ENCODE measurements at regions not wholly inside any gene's neighbourhood (a gene's known extent, or its start where the extent isn't known, plus 50 kb on each side); places are given as distances from the start of the nearest gene placed in this dataset.
"Not testable (repeated sequence)": the region's sequence is repeated elsewhere in the genome, so short reads cannot be mapped to it uniquely, and the experiment has no call there.

DNA sequence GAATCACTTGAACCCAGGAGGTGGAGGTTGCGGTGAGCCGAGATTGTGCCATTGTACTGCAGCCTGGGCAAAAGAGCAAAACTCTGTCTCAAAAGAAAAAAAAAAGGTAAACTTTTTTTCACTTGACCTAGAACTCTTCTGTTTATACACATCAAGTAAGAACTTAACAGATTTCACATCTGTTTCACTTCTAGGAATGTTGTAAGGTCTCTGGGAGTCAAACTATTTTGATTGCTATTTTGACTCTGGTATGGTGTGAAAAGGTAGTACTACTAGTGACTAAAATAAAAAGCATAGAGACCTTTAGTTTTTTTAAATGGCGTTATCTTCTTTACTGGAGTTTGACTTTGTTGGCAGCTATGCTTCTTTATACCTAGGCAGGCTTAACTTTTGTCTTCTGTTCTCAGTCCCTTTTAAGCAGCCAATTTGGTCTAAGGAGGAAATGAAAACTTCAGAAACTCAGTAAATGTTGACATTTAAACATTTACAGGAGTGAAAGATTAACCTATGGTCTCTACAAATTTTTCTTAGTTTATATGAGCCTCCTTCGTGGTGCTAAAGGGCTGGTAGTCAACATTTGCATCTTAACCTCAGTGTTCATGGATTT lies 84.7 kb downstream of the METTL2B start:
- not testable (repeated sequence) for H3K27ac ChIP-seq (ENCODE audit: low read depth, low read length); DNase-seq (ENCODE audit: low read depth in 4 of 6, low spot score in 6 of 6); H3K27me3 ChIP-seq (ENCODE audit: control insufficient read depth, insufficient read depth, low read length); H3K4me1 ChIP-seq (ENCODE audit: control insufficient read depth, insufficient read depth, low read length); H3K9me3 ChIP-seq (ENCODE audit: control insufficient read depth, insufficient read depth, low read length); H3K36me3 ChIP-seq (ENCODE audit: control insufficient read depth, insufficient read depth, low read length); H3K4me3 ChIP-seq (ENCODE audit: low read depth, low read length)
- WGBS (ENCODE audit: insufficient coverage) = no CpG with 5 or more reads among the region's 4 CpGs

DNA sequence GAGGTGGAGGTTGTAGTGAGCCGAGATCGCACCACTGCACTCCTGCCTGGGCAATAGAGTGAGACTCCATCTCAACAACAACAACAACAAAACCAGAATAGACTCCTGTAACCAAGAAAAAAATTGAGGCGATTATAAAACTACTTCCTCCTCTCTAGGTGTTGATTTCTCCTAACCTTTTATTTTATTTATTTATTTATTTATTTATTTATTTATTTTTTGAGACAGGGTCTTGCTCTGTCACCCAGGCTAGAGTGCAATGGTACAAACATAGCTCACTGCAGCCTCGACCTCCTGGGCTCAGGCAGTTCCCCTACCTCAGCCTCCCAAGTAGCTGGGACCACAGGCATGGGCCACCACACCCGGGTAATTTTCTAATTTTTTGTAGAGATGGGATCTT lies 86.2 kb downstream of the METTL2B start:
- H3K9me3 ChIP-seq (ENCODE audit: control insufficient read depth, insufficient read depth, low read length); H3K27me3 ChIP-seq (ENCODE audit: control insufficient read depth, insufficient read depth, low read length); H3K4me3 ChIP-seq (ENCODE audit: low read depth, low read length); DNase-seq (ENCODE audit: low read depth in 4 of 6, low spot score in 6 of 6); H3K27ac ChIP-seq (ENCODE audit: low read depth, low read length); H3K36me3 ChIP-seq (ENCODE audit: control insufficient read depth, insufficient read depth, low read length); H3K4me1 ChIP-seq (ENCODE audit: control insufficient read depth, insufficient read depth, low read length): not testable (repeated sequence)
- no CpG with 5 or more reads among the region's 5 CpGs for WGBS (ENCODE audit: insufficient coverage)

DNA sequence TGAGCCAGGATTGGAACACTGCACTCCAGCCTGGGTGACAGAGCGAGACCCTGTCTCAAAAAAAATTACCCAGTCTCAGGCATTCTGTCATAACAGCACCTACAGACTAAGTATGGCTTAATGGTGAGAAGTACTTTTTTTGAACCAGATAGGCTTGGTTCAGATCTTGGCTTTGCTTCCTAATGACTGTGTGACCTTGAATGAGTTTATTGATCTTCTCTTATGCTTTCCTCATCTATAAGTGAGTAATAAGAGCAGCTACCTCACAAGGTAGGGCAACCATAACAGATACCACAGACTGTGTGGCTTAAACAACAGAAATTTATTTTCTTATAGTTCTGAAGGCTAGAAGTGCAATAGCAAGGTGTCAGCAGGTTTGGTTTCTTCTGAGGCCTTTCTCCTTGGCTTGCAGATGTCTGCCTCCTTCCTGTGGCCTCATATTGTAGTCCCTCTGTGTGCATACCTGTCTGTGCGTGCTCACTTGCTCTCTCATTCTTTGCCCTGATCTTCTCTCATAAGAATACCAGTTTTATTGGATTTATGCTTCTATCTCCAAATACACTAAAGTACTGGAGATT lies 87.7 kb downstream of the METTL2B start:
- H3K36me3 ChIP-seq (ENCODE audit: control insufficient read depth, insufficient read depth, low read length); H3K4me1 ChIP-seq (ENCODE audit: control insufficient read depth, insufficient read depth, low read length); H3K27ac ChIP-seq (ENCODE audit: low read depth, low read length); H3K9me3 ChIP-seq (ENCODE audit: control insufficient read depth, insufficient read depth, low read length); DNase-seq (ENCODE audit: low read depth in 4 of 6, low spot score in 6 of 6); H3K4me3 ChIP-seq (ENCODE audit: low read depth, low read length); H3K27me3 ChIP-seq (ENCODE audit: control insufficient read depth, insufficient read depth, low read length): not testable (repeated sequence)
- no CpG with 5 or more reads among the region's 2 CpGs for WGBS (ENCODE audit: insufficient coverage)

DNA sequence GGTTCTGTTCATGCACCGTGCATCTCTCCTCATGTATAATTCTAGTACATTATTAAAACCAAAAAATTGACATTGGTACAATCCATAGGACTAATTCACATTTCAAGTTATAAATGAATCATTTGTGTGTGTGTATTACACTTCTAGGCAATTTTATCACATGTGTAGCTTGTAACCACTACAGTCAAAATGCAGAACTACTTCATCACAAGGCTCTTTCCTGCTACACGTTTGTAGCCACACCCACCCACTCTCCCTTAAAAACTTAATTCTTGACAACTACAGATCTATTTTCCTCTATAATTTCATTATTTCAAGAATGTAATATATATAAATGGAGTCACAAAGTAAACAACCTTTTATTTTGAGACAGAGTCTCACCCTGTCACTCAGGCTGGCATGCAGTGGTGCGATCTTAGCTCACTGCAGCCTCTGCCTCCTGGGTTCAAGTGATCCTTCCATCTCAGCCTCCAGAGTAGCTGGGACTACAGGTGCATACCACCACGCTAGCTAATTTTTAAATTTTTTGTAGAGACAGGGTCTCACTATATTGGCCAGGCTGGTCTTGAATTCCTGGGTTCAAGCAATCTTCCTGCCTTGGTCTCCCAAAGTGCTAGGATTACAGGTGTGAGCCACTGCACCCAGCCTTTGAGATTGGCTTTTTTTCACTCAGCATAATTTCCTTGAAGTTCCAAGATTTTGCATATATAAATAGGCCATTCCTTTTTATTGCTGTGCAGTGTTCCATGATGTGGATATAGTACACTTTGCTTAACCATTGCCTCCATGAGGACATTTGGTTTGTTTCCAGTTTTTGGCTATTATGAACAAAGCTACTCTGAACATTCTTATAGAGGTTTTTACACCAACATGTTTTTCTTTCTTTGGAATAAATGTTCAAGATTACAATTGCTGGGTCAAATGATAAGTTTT lies 88.7 kb downstream of the METTL2B start:
- not testable (repeated sequence) for H3K4me3 ChIP-seq (ENCODE audit: low read depth, low read length); H3K9me3 ChIP-seq (ENCODE audit: control insufficient read depth, insufficient read depth, low read length); H3K36me3 ChIP-seq (ENCODE audit: control insufficient read depth, insufficient read depth, low read length); H3K4me1 ChIP-seq (ENCODE audit: control insufficient read depth, insufficient read depth, low read length); H3K27ac ChIP-seq (ENCODE audit: low read depth, low read length); DNase-seq (ENCODE audit: low read depth in 4 of 6, low spot score in 6 of 6); H3K27me3 ChIP-seq (ENCODE audit: control insufficient read depth, insufficient read depth, low read length)
- no CpG with 5 or more reads among the region's 4 CpGs for WGBS (ENCODE audit: insufficient coverage)

DNA sequence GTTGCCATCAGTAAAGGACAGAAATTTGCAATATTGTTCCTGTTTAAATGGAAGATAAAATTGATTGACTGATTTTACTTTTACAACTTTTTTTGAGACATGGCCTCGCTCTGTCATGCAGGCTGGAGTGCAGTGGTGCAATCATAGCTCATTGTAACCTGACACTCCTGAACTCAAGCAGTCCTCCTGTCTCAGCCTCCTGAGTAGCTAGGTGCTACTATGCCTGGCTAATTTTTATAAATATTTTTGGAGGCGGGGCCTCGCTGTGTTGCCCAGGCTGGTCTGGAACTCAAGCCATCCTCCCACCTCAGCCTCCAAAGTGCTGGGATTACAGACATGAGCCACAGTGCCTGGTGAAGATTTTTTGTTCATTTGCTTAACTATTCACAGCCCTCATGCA lies 96.8 kb upstream of the GARIN1A start:
- H3K27ac ChIP-seq (ENCODE audit: low read depth, low read length); H3K27me3 ChIP-seq (ENCODE audit: control insufficient read depth, insufficient read depth, low read length); DNase-seq (ENCODE audit: low read depth in 4 of 6, low spot score in 6 of 6); H3K36me3 ChIP-seq (ENCODE audit: control insufficient read depth, insufficient read depth, low read length); H3K9me3 ChIP-seq (ENCODE audit: control insufficient read depth, insufficient read depth, low read length); H3K4me3 ChIP-seq (ENCODE audit: low read depth, low read length); H3K4me1 ChIP-seq (ENCODE audit: control insufficient read depth, insufficient read depth, low read length): not testable (repeated sequence)
- no CpG with 5 or more reads among the region's 3 CpGs for WGBS (ENCODE audit: insufficient coverage)

DNA sequence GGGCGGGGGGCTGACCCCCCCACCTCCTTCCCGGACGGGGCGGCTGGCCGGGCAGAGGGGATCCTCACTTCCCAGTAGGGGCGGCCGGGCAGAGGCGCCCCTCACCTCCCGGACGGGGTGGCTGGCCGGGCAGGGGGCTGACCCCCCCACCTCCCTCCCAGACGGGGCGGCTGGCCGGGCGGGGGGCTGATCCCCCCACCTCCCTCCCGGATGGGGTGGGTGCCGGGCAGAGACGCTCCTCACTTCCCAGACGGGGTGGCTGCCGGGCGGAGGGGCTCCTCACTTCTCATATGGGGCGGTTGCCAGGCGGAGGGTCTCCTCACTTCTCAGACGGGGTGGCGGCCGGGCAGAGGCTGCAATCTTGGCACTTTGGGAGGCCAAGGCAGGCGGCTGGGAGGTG lies 95.1 kb upstream of the GARIN1A start:
- not testable (repeated sequence) for DNase-seq (ENCODE audit: low read depth in 4 of 6, low spot score in 6 of 6); H3K4me1 ChIP-seq (ENCODE audit: control insufficient read depth, insufficient read depth, low read length); H3K9me3 ChIP-seq (ENCODE audit: control insufficient read depth, insufficient read depth, low read length); H3K4me3 ChIP-seq (ENCODE audit: low read depth, low read length); H3K27ac ChIP-seq (ENCODE audit: low read depth, low read length); H3K27me3 ChIP-seq (ENCODE audit: control insufficient read depth, insufficient read depth, low read length); H3K36me3 ChIP-seq (ENCODE audit: control insufficient read depth, insufficient read depth, low read length)
- WGBS (ENCODE audit: insufficient coverage) = no CpG with 5 or more reads among the region's 27 CpGs

DNA sequence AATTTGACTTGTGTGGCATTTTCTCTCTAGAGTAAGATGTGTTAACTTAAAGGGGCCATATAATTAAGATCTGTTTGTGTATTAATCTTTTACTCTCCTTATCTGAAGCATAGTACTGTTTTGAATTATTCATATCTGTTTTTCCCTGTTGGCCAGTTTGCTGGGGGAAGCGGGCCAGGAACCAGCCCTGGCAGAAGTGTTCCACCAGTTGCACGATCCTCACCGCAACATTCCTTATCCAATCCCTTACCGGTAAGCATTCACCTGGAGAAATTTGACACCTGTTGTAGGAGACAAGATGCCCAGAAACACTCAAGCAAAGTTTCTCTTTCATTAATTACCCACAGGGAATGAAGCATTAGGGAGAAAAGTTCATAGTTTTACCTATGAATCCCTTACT lies 92.2 kb upstream of the GARIN1A start:
- H3K4me3 ChIP-seq (ENCODE audit: low read depth, low read length); DNase-seq (ENCODE audit: low read depth in 4 of 6, low spot score in 6 of 6); H3K36me3 ChIP-seq (ENCODE audit: control insufficient read depth, insufficient read depth, low read length); H3K27me3 ChIP-seq (ENCODE audit: control insufficient read depth, insufficient read depth, low read length); H3K9me3 ChIP-seq (ENCODE audit: control insufficient read depth, insufficient read depth, low read length); H3K4me1 ChIP-seq (ENCODE audit: control insufficient read depth, insufficient read depth, low read length); H3K27ac ChIP-seq (ENCODE audit: low read depth, low read length): not testable (repeated sequence)
- WGBS (ENCODE audit: insufficient coverage) = no CpG with 5 or more reads among the region's 4 CpGs

DNA sequence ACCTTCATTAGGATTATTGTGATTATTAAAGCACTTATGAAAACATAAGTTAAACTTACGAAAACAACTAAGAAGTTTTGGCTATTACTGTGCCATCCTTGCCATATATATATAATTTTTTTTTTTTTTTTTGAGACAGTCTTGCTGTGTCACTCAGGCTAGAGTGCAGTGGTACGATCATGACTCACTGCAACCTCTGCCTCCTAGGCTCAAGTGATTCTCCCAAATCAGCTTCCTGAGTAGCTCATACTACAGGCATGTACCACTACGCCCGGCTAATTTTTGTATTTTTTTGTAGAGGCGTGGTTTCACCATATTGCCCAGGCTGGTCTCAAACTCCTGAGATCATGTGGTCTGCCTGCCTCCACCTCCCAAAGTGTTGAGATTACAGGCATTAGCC lies 91.0 kb upstream of the GARIN1A start:
- WGBS (ENCODE audit: insufficient coverage) = no CpG with 5 or more reads among the region's 5 CpGs
- not testable (repeated sequence) for DNase-seq (ENCODE audit: low read depth in 4 of 6, low spot score in 6 of 6); H3K4me1 ChIP-seq (ENCODE audit: control insufficient read depth, insufficient read depth, low read length); H3K36me3 ChIP-seq (ENCODE audit: control insufficient read depth, insufficient read depth, low read length); H3K9me3 ChIP-seq (ENCODE audit: control insufficient read depth, insufficient read depth, low read length); H3K4me3 ChIP-seq (ENCODE audit: low read depth, low read length); H3K27ac ChIP-seq (ENCODE audit: low read depth, low read length); H3K27me3 ChIP-seq (ENCODE audit: control insufficient read depth, insufficient read depth, low read length)

DNA sequence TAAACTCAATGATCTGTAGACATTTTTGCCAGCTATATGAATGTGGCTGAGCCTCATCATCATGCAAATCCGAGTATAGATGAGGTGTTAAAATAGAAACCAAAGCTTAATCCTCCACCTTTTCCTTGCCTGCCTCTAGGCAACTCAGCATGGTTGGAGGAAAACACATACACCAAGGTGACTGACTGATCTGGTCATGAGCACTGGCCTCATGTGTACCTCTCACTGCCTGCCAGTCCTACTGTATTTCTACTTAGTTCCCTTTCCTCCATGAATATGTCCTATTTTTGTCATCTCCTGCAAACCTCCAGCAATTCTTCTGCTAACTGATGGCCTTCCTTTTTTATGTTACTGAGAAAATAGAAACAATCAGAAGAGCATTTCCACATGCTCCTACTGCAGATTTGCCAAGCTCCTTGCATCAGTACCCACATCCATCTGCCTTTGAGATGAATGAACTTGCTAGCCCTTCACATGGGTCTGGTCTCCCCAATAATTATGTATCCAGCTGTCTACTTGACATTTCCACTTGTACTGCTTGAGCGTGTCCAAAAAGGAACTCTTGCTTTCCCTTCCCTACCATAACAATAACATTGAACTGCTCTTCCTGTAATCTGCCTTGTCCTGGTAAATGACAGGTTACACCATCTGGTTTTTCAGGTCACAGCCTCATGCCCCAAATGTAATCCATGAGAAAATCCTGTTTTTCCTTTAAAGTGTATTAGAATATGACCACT lies 90.1 kb upstream of the GARIN1A start:
- H3K36me3 ChIP-seq (ENCODE audit: control insufficient read depth, insufficient read depth, low read length); H3K4me1 ChIP-seq (ENCODE audit: control insufficient read depth, insufficient read depth, low read length); H3K27ac ChIP-seq (ENCODE audit: low read depth, low read length); H3K9me3 ChIP-seq (ENCODE audit: control insufficient read depth, insufficient read depth, low read length); H3K27me3 ChIP-seq (ENCODE audit: control insufficient read depth, insufficient read depth, low read length); H3K4me3 ChIP-seq (ENCODE audit: low read depth, low read length); DNase-seq (ENCODE audit: low read depth in 4 of 6, low spot score in 6 of 6): not testable (repeated sequence)
- WGBS (ENCODE audit: insufficient coverage) = no CpG with 5 or more reads among the region's 2 CpGs

All from spinal cord (tissue), 9 donors.